Ectodermal cell (in vitro differentiated cells): ENCODE measurements at regions not wholly inside any gene's neighbourhood (a gene's known extent, or its start where the extent isn't known, plus 50 kb on each side); places are given as distances from the start of the nearest gene placed in this dataset.

Experiments used
- H3K27ac ChIP-seq: 2 replicates; pipeline ENCODE4 v1.7.0; 2013; ENCODE audit warnings: mild to moderate bottlenecking, low read depth, low read length; ENCODE audit not compliant: insufficient read depth, poor library complexity, severe bottlenecking
- H3K27me3 ChIP-seq: 2 replicates; pipeline ENCODE4 v1.7.0; 2013; ENCODE audit warnings: mild to moderate bottlenecking, low read length; ENCODE audit not compliant: insufficient read depth, control insufficient read depth, poor library complexity, severe bottlenecking
- H3K36me3 ChIP-seq: one replicate; pipeline ENCODE4 v1.7.0; 2013; ENCODE audit warnings: low read length; ENCODE audit not compliant: control insufficient read depth, insufficient read depth
- H3K4me1 ChIP-seq: one replicate; pipeline ENCODE4 v1.7.0; 2013; ENCODE audit warnings: low read length; ENCODE audit not compliant: control insufficient read depth, insufficient read depth
- H3K4me3 ChIP-seq: 2 replicates; pipeline ENCODE4 v1.7.0; 2013; ENCODE audit warnings: low read depth, low read length, control low read depth; ENCODE audit not compliant: insufficient read depth
- H3K9me3 ChIP-seq: 2 replicates; pipeline ENCODE4 v1.7.0; 2013; ENCODE audit warnings: mild to moderate bottlenecking, low read length, moderate library complexity; ENCODE audit not compliant: control insufficient read depth
- WGBS, 2 experiments: methylation state at CpG; one replicate each; pipeline ENCODE4 v1.1.7; 2013; ENCODE audit warnings: missing lambda C conversion rate in 2 of 2; 5-methylcytosine and 5-hydroxymethylcytosine counted together

GRCh38 chr13:57030671-57031070, 110.0 kb upstream of the PRR20A start:
- no peak overlapping the region for H3K4me3 ChIP-seq
- no peaks in the 10 kb centered on the region for H3K27me3 ChIP-seq
- H3K9me3 ChIP-seq: no peaks in the 10 kb centered on the region
- no peaks in the 10 kb centered on the region for H3K36me3 ChIP-seq
- H3K4me1 ChIP-seq: no peaks in the 10 kb centered on the region
- WGBS, 2 experiments: 93 to 97% methylated on average over 6 of the region's 6 CpGs
- H3K27ac ChIP-seq: no peak overlapping the region

DNA sequence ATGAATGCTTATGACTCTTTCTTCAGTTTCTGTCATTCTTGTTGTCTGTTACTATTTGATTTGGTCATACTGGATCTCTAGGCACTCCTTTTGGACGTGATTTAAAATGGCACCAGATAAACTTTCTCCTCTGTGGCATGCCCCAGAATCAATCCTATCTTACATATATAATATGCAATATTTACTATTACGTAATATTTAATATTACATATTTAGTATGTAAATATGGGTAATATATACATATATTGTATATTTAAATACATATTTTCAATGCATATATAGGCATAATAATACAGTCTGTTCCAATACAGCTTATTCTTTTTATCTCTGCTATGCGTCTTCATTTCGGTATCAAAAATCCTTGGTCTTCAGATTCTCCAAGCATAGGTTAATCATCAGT, 104.4 kb upstream of the PRR20A start:
- Histone ChIP-seq H3K4me3 (no peak overlapping the region), H3K27ac (no peak overlapping the region), H3K27me3 (no peaks in the 10 kb centered on the region), H3K4me1 (no peaks in the 10 kb centered on the region), H3K9me3 (no peaks in the 10 kb centered on the region), H3K36me3 (no peaks in the 10 kb centered on the region)
- WGBS, 2 experiments: 87 to 95% methylated on average over 3 of the region's 4 CpGs

GRCh38 chr13:57044910-57045309, 95.8 kb upstream of the PRR20A start:
- H3K36me3 ChIP-seq: no peaks in the 10 kb centered on the region
- H3K4me1 ChIP-seq: no peaks in the 10 kb centered on the region
- H3K4me3 ChIP-seq: no peak overlapping the region
- no peak overlapping the region for H3K27ac ChIP-seq
- no peaks in the 10 kb centered on the region for H3K9me3 ChIP-seq
- H3K27me3 ChIP-seq: no peaks in the 10 kb centered on the region
- 83 to 100% methylated on average over 1 of the region's 1 CpG for WGBS, 2 experiments

- no peaks in the 10 kb centered on the region for H3K36me3 ChIP-seq
- no peak overlapping the region for H3K4me3 ChIP-seq
- H3K27me3 ChIP-seq: no peaks in the 10 kb centered on the region
- 80 to 92% methylated on average over 4 to 5 of the region's 5 CpGs for WGBS, 2 experiments
- H3K27ac ChIP-seq: no peak overlapping the region
- no peaks in the 10 kb centered on the region for H3K9me3 ChIP-seq
- H3K4me1 ChIP-seq: no peaks in the 10 kb centered on the region
Measured at GRCh38 chr13:57045826-57046546, 94.7 kb upstream of the PRR20A start.

DNA sequence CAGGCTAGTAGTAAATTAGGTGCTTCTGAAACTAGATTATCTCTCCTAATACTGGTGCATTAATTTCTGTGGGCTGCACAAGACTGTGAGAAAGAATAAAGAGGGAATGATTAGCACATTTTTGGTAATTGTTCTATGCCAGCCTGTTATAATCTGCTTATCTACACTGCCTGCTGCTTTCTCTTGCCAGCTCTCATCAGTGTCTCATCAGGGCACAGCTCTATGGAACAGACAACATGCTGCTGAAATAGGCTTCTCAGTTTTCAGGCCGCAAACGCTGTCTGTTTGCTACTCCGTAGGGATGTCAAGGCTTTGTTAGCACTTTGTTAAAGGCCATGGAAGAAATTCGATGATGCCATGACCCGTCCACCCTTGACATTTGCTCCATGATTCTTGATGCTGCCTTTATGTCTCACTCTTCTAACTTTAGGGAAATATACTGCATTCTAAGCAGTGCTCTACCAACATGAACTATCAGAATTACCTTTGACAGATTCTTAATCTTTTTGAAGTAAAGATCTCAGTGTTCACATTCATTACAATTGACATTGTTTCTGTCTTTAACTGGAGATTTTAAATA, 84.0 kb upstream of the PRR20A start:
- Histone ChIP-seq H3K36me3 (no peaks in the 10 kb centered on the region), H3K4me1 (no peaks in the 10 kb centered on the region), H3K9me3 (no peaks in the 10 kb centered on the region), H3K4me3 (no peak overlapping the region), H3K27ac (no peak overlapping the region), H3K27me3 (no peaks in the 10 kb centered on the region)
- 88% methylated on average over 5 of the region's 5 CpGs for WGBS, 2 experiments

DNA sequence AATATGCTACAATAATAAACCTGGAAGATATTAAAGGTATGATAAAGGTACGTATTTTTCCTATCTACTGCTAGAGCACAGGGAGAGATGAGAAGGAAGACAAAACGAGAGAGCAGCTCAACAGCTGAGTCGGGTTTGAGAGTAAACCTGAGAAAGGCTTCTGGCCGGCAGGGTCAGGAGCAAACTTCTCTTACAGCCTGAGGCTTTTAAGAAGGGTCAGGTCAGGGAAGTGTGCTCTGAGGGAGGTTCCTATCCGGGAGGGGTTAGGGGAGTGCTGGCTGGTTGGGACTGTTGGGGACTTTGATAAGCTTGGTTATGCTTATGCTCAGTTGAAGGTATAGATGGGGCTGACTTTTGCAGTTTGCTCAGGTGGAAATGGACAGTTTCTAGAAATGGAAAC, 77.7 kb upstream of the PRR20A start:
- H3K4me3 ChIP-seq: no peak overlapping the region
- H3K27ac ChIP-seq: no peak overlapping the region
- no peaks in the 10 kb centered on the region for H3K4me1 ChIP-seq
- 69 to 72% methylated on average over 5 of the region's 5 CpGs for WGBS, 2 experiments
- no peaks in the 10 kb centered on the region for H3K27me3 ChIP-seq
- H3K9me3 ChIP-seq: no peaks in the 10 kb centered on the region
- H3K36me3 ChIP-seq: no peaks in the 10 kb centered on the region

- Histone ChIP-seq H3K27ac (no peak overlapping the region), H3K36me3 (no peaks in the 10 kb centered on the region), H3K9me3 (no peaks in the 10 kb centered on the region), H3K4me3 (no peak overlapping the region), H3K27me3 (no peaks in the 10 kb centered on the region), H3K4me1 (no peaks in the 10 kb centered on the region)
- 88 to 100% methylated on average over 1 of the region's 2 CpGs for WGBS, 2 experiments
Measured at GRCh38 chr13:57073983-57074382, 66.7 kb upstream of the PRR20A start.

DNA sequence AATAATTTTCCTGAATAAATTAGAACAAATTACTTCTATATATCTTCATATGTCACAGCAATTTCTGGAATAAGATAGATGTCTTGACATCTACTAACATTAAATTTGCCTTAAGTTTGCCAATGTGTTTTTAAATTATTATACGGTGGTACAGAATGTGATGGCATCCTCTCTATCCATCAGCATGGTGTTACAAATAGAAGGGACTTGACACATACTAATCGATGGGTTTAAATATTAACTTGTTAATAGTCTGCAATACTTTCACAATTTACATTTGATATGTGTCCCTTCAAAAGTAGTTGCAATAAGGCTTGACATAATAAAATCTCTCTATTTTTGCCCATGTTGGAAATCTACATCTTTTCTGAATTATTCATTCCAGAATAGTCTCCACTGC, 65.1 kb upstream of the PRR20A start:
- no peak overlapping the region for H3K4me3 ChIP-seq
- no peaks in the 10 kb centered on the region for H3K36me3 ChIP-seq
- no peaks in the 10 kb centered on the region for H3K4me1 ChIP-seq
- H3K9me3 ChIP-seq: no peaks in the 10 kb centered on the region
- no peak overlapping the region for H3K27ac ChIP-seq
- H3K27me3 ChIP-seq: no peaks in the 10 kb centered on the region
- WGBS, 2 experiments: 100% methylated on average over 1 to 2 of the region's 2 CpGs

DNA sequence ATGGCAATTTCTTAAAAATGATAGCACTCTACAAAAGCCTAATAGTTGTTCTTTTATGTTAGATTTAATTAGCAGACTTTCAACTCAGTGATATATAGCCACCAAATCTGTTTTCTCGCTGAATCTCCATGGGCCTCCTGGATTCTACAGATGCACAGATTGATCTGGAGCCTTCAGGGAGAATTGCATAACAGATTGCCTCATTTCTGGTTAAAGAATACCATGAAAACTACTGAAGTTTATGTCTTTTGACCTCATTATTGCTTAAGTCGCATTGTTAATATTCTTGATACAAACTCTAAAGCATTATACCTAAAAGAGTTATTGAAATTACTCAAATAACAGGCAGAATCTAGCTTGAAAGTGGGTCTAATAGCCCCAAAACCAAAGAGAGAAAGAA, 53.7 kb upstream of the PRR20A start:
- H3K4me3 ChIP-seq: no peak overlapping the region
- no peaks in the 10 kb centered on the region for H3K27me3 ChIP-seq
- H3K36me3 ChIP-seq: no peaks in the 10 kb centered on the region
- H3K9me3 ChIP-seq: no peaks in the 10 kb centered on the region
- H3K4me1 ChIP-seq: no peaks in the 10 kb centered on the region
- WGBS, 2 experiments: 91 to 100% methylated on average over 1 to 2 of the region's 2 CpGs
- H3K27ac ChIP-seq: no peak overlapping the region
